ENCODE measurements at regions not wholly inside any gene's neighbourhood (a gene's known extent, or its start where the extent isn't known, plus 50 kb on each side); places are given as distances from the start of the nearest gene placed in this dataset.

GRCh38 chr2:221270806-221271205 is 301.3 kb downstream of the EPHA4 start:
- H3K9me1 ChIP-seq (ENCODE audit: control insufficient read depth, insufficient read depth, low read length) = no peaks in the 10 kb centered on the region
- H3K9ac ChIP-seq (ENCODE audit: insufficient read depth in 1 of 2, low read depth in 2 of 2, low read length in 2 of 2) = no peak overlapping the region
- FAIRE-seq (no peak), ATAC-seq (no peak), DNase-seq (ENCODE audit: extremely low read depth in 1 of 4, low spot score in 3 of 4) (no peak)
- intact Hi-C loops (cut with micrococcal nuclease) = no loop called here
- WGBS (ENCODE audit: insufficient coverage, low coverage, missing lambda C conversion rate) = 0% methylated on average over 2 of the region's 2 CpGs
- TF ChIP-seq TAF15 (IDR thresholded peaks at IDR 0.05; ENCODE audit: low read depth, low read length) (no peak), GTF2A2 (tag; IDR thresholded peaks at IDR 0.05) (no peak), NRF1 (conservative IDR thresholded peaks at IDR 0.05 in 1 of 2, IDR thresholded peaks at IDR 0.05 in 1 of 2) (no peak), TRIM25 (IDR thresholded peaks at IDR 0.05; ENCODE audit: borderline replicate concordance) (no peak), IFI16 (CRISPR knock-in tag; IDR thresholded peaks at IDR 0.05) (no peak), MCM7 (IDR thresholded peaks at IDR 0.05) (no peak), U2AF2 (optimal IDR thresholded peaks at IDR 0.05; ENCODE audit: low read depth, low read length) (no peak)
- POLR2A ChIA-PET = no interaction called here
- no peaks in the 10 kb centered on the region for H3K9me3 ChIP-seq (replicated peaks; ENCODE audit: control insufficient read depth, insufficient read depth, low read depth, low read length)
- BruUV-seq (replicated peaks) = no TSS peak
- no peaks in the 10 kb centered on the region for H3K4me1 ChIP-seq (replicated peaks in 1 of 2; ENCODE audit: control insufficient read depth in 2 of 2, insufficient read depth in 2 of 2, low read length in 2 of 2)
- no peaks in the 10 kb centered on the region for H3K36me3 ChIP-seq (ENCODE audit: control insufficient read depth, insufficient read depth, low read length)
- H3K27me3 ChIP-seq (ENCODE audit: control insufficient read depth in 2 of 2, insufficient read depth in 2 of 2, low read length in 2 of 2) = no peaks in the 10 kb centered on the region
- H4K20me1 ChIP-seq (replicated peaks; ENCODE audit: control insufficient read depth, insufficient read depth, low read length) = no peaks in the 10 kb centered on the region
- no peak overlapping the region for H3K4me2 ChIP-seq (ENCODE audit: insufficient read depth, low read length)
- H3K4me3 ChIP-seq = no peak overlapping the region
- no peaks in the 10 kb centered on the region for H3K79me2 ChIP-seq (ENCODE audit: control insufficient read depth, insufficient read depth, low read length)
- no peak overlapping the region for H3K27ac ChIP-seq (ENCODE audit: extremely low read depth, low read depth, low read length)
- CTCF ChIA-PET (ENCODE audit: low intra/inter-chr PET ratio) = no interaction called here
- in situ Hi-C loops (cut with MboI) = no loop called here
- H2AFZ ChIP-seq (ENCODE audit: low read depth, low read length) = no peak overlapping the region

All from K562 (cell line).